IMR-90 (cell line): ENCODE measurements at regions not wholly inside any gene's neighbourhood (a gene's known extent, or its start where the extent isn't known, plus 50 kb on each side); places are given as distances from the start of the nearest gene placed in this dataset.

Experiments used
- ATAC-seq: fragments of 200-7000 bp; cut with Tn5 transposase; 2 replicates; pipeline ENCODE4 v1.9.1; 2020; ENCODE audit warnings: low read depth, mild to moderate bottlenecking, moderate library complexity
- BruUV-seq: library from RNA; stranded (reverse); fragments of 400-500 nt; replicated peaks from 2 replicates; lab custom pipeline; 2021; lab: Mats Ljungman, UMichigan
- CTCF ChIA-PET: fragments of 300-600 bp; formaldehyde crosslinking; extraction: SDS; loops from one replicate; lab custom pipeline; 2021; ENCODE audit warnings: antibody characterized with exemption; lab: Yijun Ruan, JAX
- POLR2A ChIA-PET: fragments of 300-600 bp; sonication (Branson Sonifier 250); formaldehyde crosslinking; loops from one replicate; lab custom pipeline; 2022; ENCODE audit warnings: antibody characterized with exemption; ENCODE audit not compliant: unreplicated experiment; lab: Charles Lee
- DNase-seq: peaks from one replicate; pipeline ENCODE4 v3.0.0; 2013
- H2AFZ ChIP-seq: replicated peaks from 2 replicates; pipeline ENCODE3; 2013; ENCODE audit warnings: low read length, mild to moderate bottlenecking; ENCODE audit not compliant: poor library complexity
- H2AK5ac ChIP-seq: 2 replicates; pipeline ENCODE4 v1.6.1; 2013; ENCODE audit warnings: low read depth, low read length, inconsistent platforms
- H2AK9ac ChIP-seq: replicated peaks from 2 replicates; pipeline ENCODE3; 2013; ENCODE audit warnings: mild to moderate bottlenecking, low read depth, low read length, moderate library complexity; ENCODE audit not compliant: poor library complexity
- H2BK120ac ChIP-seq: 2 replicates; pipeline ENCODE4 v1.6.1; 2013; ENCODE audit warnings: low read depth, low read length, inconsistent platforms
- H2BK15ac ChIP-seq: 3 replicates; pipeline ENCODE4 v1.6.1; 2013; ENCODE audit warnings: low read depth, low read length, inconsistent platforms
- H2BK20ac ChIP-seq: 2 replicates; pipeline ENCODE4 v1.6.1; 2013; ENCODE audit warnings: low read depth, mild to moderate bottlenecking, inconsistent platforms, low read length, moderate library complexity
- H2BK5ac ChIP-seq: 2 replicates; pipeline ENCODE4 v1.6.1; 2013; ENCODE audit warnings: mild to moderate bottlenecking, low read depth, low read length, inconsistent platforms; ENCODE audit not compliant: poor library complexity, severe bottlenecking
- H3K14ac ChIP-seq: replicated peaks from 2 replicates; pipeline ENCODE4 v1.6.1; 2013; ENCODE audit warnings: low read depth, low read length, inconsistent platforms
- H3K18ac ChIP-seq: 2 replicates; pipeline ENCODE4 v1.6.1; 2013; ENCODE audit warnings: low read depth, low read length, control low read depth
- H3K23ac ChIP-seq: 2 replicates; pipeline ENCODE4 v1.6.1; 2013; ENCODE audit warnings: low read depth, low read length, inconsistent platforms
- H3K27ac ChIP-seq: 2 replicates; pipeline ENCODE4 v1.5.1; 2013; ENCODE audit warnings: mild to moderate bottlenecking, control low read depth, low read length; ENCODE audit not compliant: insufficient read depth
- H3K27me3 ChIP-seq: 2 replicates; pipeline ENCODE4 v1.6.1; 2013; ENCODE audit warnings: low read length; ENCODE audit not compliant: control insufficient read depth, insufficient read depth
- H3K36me3 ChIP-seq: 2 replicates; pipeline ENCODE4 v1.6.1; 2013; ENCODE audit warnings: low read length, mixed read lengths; ENCODE audit not compliant: control insufficient read depth, insufficient read depth
- H3K4ac ChIP-seq: 2 replicates; pipeline ENCODE4 v1.6.1; 2013; ENCODE audit warnings: low read depth, low read length, inconsistent platforms
- H3K4me1 ChIP-seq: 2 replicates; pipeline ENCODE4 v1.6.1; 2013; ENCODE audit warnings: low read length, mixed read lengths; ENCODE audit not compliant: control insufficient read depth, insufficient read depth
- H3K4me2 ChIP-seq: 2 replicates; pipeline ENCODE4 v1.6.1; 2013; ENCODE audit warnings: low read depth, mild to moderate bottlenecking, control low read depth, low read length, moderate library complexity
- H3K4me3 ChIP-seq: 2 replicates; pipeline ENCODE4 v1.5.1; 2013; ENCODE audit warnings: low read depth, mild to moderate bottlenecking, control low read depth, low read length, moderate library complexity; ENCODE audit not compliant: insufficient read depth
- H3K56ac ChIP-seq: 2 replicates; pipeline ENCODE4 v1.6.1; 2013; ENCODE audit warnings: low read length, inconsistent platforms; ENCODE audit not compliant: insufficient read depth; ENCODE audit errors: extremely low read depth
- H3K79me1 ChIP-seq, 2 experiments: 2 replicates each; pipeline ENCODE4 v1.6.1; 2013; ENCODE audit warnings: low read length in 2 of 2, inconsistent platforms in 1 of 2, low read depth in 1 of 2
- H3K9ac ChIP-seq: 2 replicates; pipeline ENCODE4 v1.6.1; 2013; ENCODE audit warnings: low read depth, low read length, control low read depth
- H3K9me1 ChIP-seq: 2 replicates; pipeline ENCODE4 v1.6.1; 2013; ENCODE audit warnings: low read length, inconsistent platforms; ENCODE audit not compliant: insufficient read depth
- H3K9me3 ChIP-seq: 2 replicates; pipeline ENCODE4 v1.6.1; 2013; ENCODE audit warnings: low read length; ENCODE audit not compliant: control insufficient read depth, insufficient read depth
- H4K20me1 ChIP-seq: 2 replicates; pipeline ENCODE4 v1.6.1; 2013; ENCODE audit warnings: low read length, inconsistent platforms; ENCODE audit not compliant: insufficient read depth
- H4K5ac ChIP-seq: 2 replicates; pipeline ENCODE4 v1.6.1; 2013; ENCODE audit warnings: mild to moderate bottlenecking, low read depth, low read length, control low read depth
- H4K8ac ChIP-seq, 2 experiments: 2 replicates each; pipeline ENCODE4 v1.6.1; 2013; ENCODE audit warnings: low read depth in 2 of 2, low read length in 2 of 2, control low read depth in 1 of 2, inconsistent platforms in 1 of 2
- H4K91ac ChIP-seq: 2 replicates; pipeline ENCODE4 v1.6.1; 2013; ENCODE audit warnings: low read depth, low read length, inconsistent platforms; ENCODE audit not compliant: insufficient read depth
- CEBPB ChIP-seq: IDR thresholded peaks from 2 replicates; pipeline ENCODE4 v1.6.1; 2012; ENCODE audit warnings: low read depth, low read length, improper control_type of control experiment
- CTCF ChIP-seq: conservative IDR thresholded peaks from 2 replicates; pipeline ENCODE4 v1.5.1; 2012; ENCODE audit warnings: mild to moderate bottlenecking, low read depth, low read length, improper control_type of control experiment
- ELK1 ChIP-seq: fragments of 150-350 bp; IDR thresholded peaks from 2 replicates; pipeline ENCODE4 v1.6.1; 2016; ENCODE audit warnings: low read depth, mild to moderate bottlenecking, low read length, moderate library complexity, borderline replicate concordance
- FOS ChIP-seq: fragments of 150-350 bp; IDR thresholded peaks from 2 replicates; pipeline ENCODE4 v1.6.1; 2016; ENCODE audit warnings: low read depth, low read length
- MAFK ChIP-seq: IDR thresholded peaks from 2 replicates; pipeline ENCODE4 v1.6.1; 2012; ENCODE audit warnings: low read depth, low read length, improper control_type of control experiment
- MAZ ChIP-seq: IDR thresholded peaks from 2 replicates; pipeline ENCODE4 v1.6.1; 2012; ENCODE audit warnings: low read depth, mild to moderate bottlenecking, low read length, improper control_type of control experiment, moderate library complexity, borderline replicate concordance
- MXI1 ChIP-seq: IDR thresholded peaks from 2 replicates; pipeline ENCODE4 v1.6.1; 2012; ENCODE audit warnings: low read depth, mild to moderate bottlenecking, low read length, moderate library complexity, borderline replicate concordance
- NFE2L2 ChIP-seq: fragments of 150-350 bp; IDR thresholded peaks from 2 replicates; pipeline ENCODE4 v1.6.1; 2016; ENCODE audit warnings: low read depth, mild to moderate bottlenecking, low read length
- POLR2A ChIP-seq: IDR thresholded peaks from 2 replicates; pipeline ENCODE4 v1.6.1; 2012; ENCODE audit warnings: mild to moderate bottlenecking, low read depth, low read length
- RAD21 ChIP-seq: IDR thresholded peaks from 2 replicates; pipeline ENCODE4 v1.6.1; 2012; ENCODE audit warnings: low read length, improper control_type of control experiment
- SMC3 ChIP-seq: fragments of 150-350 bp; IDR thresholded peaks from 2 replicates; pipeline ENCODE4 v1.6.1; 2016; ENCODE audit warnings: low read depth, mild to moderate bottlenecking, antibody characterized with exemption, low read length, moderate library complexity
- USF2 ChIP-seq: fragments of 150-350 bp; IDR thresholded peaks from 2 replicates; pipeline ENCODE4 v1.6.1; 2017; ENCODE audit warnings: mild to moderate bottlenecking, antibody characterized with exemption, low read length, low read depth
- dilution Hi-C: fragments of 300-500 bp; cut with HindIII; formaldehyde crosslinking; loops from one replicate; pipeline ENCODE4 v1.14.3; 2018; ENCODE audit warnings: low sequenced_read_pairs; ENCODE audit not compliant: unreplicated experiment
- in situ Hi-C: fragments of 300-500 bp; cut with MboI; formaldehyde crosslinking; loops from 3 replicates; pipeline ENCODE4 v1.14.3; 2019; ENCODE audit warnings: low sequenced_read_pairs, inconsistent platforms, mixed read lengths
- intact Hi-C: fragments of 100-400 bp; cut with micrococcal nuclease; formaldehyde crosslinking; loops from 2 replicates; pipeline ENCODE4 v1.10.0; 2022

GRCh38 chr1:242797856-242798255 lies 273.4 kb upstream of the PLD5 start:
- BruUV-seq: no TSS peak
- Histone ChIP-seq H3K14ac (no peak overlapping the region), H3K4me1 (no peaks in the 10 kb centered on the region), H3K4me3 (no peak overlapping the region), H2BK15ac (no peak overlapping the region), H3K56ac (no peak overlapping the region), H4K91ac (no peak overlapping the region), H3K9me1 (no peaks in the 10 kb centered on the region), H3K18ac (no peak overlapping the region), H3K36me3 (no peaks in the 10 kb centered on the region), H3K79me1 (no peaks in the 10 kb centered on the region), H3K27me3 (no peaks in the 10 kb centered on the region), H2BK5ac (no peak overlapping the region), H3K9ac (no peak overlapping the region), H2AFZ (no peak overlapping the region), H4K8ac (no peak overlapping the region), H3K4ac (no peak overlapping the region), H3K9me3 (peaks cover 2% of the 10 kb centered on the region; the same call in 1 of the 2 replicates), H3K27ac (no peak overlapping the region), H2BK20ac (no peak overlapping the region), H4K20me1 (no peaks in the 10 kb centered on the region), H2AK5ac (no peak overlapping the region), H2BK120ac (no peak overlapping the region), H3K4me2 (no peak overlapping the region), H2AK9ac (no peak overlapping the region), H4K5ac (no peak overlapping the region), H3K23ac (no peak overlapping the region)
- dilution Hi-C loops: no loop called here
- no peak for ATAC-seq
- TF ChIP-seq FOS (no peak), RAD21 (no peak), CTCF (no peak), NFE2L2 (no peak), MXI1 (no peak), MAZ (no peak), ELK1 (no peak), CEBPB (no peak), USF2 (no peak), POLR2A (no peak), MAFK (no peak), SMC3 (no peak)
- intact Hi-C loops: no loop called here
- in situ Hi-C loops: no loop called here
- ChIA-PET POLR2A (no interaction called here), CTCF (no interaction called here)
- DNase-seq: no peak
